PC-9 (cell line): ENCODE measurements at regions not wholly inside any gene's neighbourhood (a gene's known extent, or its start where the extent isn't known, plus 50 kb on each side); places are given as distances from the start of the nearest gene placed in this dataset.

Experiments used
- BruUV-seq: library from RNA; stranded (reverse); fragments of 400-500 nt; replicated peaks from 2 replicates; lab custom pipeline; 2021; lab: Mats Ljungman, UMichigan
- CTCF ChIA-PET: fragments of 300-600 bp; sonication (Branson Sonifier 250); formaldehyde crosslinking; loops from one replicate; lab custom pipeline; 2022; ENCODE audit warnings: antibody characterized with exemption; lab: Charles Lee
- POLR2A ChIA-PET: fragments of 300-600 bp; sonication (Branson Sonifier 250); formaldehyde crosslinking; loops from one replicate; lab custom pipeline; 2022; ENCODE audit warnings: antibody characterized with exemption; ENCODE audit not compliant: unreplicated experiment; lab: Charles Lee
- DNase-seq, 2 experiments: peaks; one replicate each; pipeline versions ENCODE4 v3.0.0 to v3.0.0-alpha.2; 2015 to 2022; ENCODE audit warnings: mixed read lengths in 1 of 2
- H2AFZ ChIP-seq: fragments of 200-600 bp; sonication (generic); 2 replicates; pipeline ENCODE4 v1.8.1; 2017; ENCODE audit warnings: antibody characterized with exemption
- H3F3A ChIP-seq: fragments of 200-600 bp; sonication (generic); 2 replicates; pipeline ENCODE4 v1.8.1; 2017; ENCODE audit warnings: antibody characterized with exemption, mild to moderate bottlenecking, low read depth; ENCODE audit not compliant: insufficient read depth
- H3K27ac ChIP-seq: fragments of 200-600 bp; sonication (generic); 2 replicates; pipeline ENCODE4 v1.6.1; 2016; ENCODE audit warnings: mixed run types
- H3K27me3 ChIP-seq: fragments of 200-600 bp; sonication (generic); 2 replicates; pipeline ENCODE4 v1.6.1; 2016; ENCODE audit warnings: low read depth, mixed run types; ENCODE audit not compliant: insufficient read depth
- H3K36me3 ChIP-seq: fragments of 200-600 bp; sonication (generic); 2 replicates; pipeline ENCODE4 v1.6.1; 2016; ENCODE audit warnings: low read depth, mixed run types
- H3K4me1 ChIP-seq: fragments of 200-600 bp; sonication (generic); replicated peaks from 2 replicates; pipeline ENCODE4 v1.6.1; 2016; ENCODE audit warnings: mixed run types; ENCODE audit not compliant: insufficient read depth
- H3K4me2 ChIP-seq: fragments of 200-600 bp; sonication (generic); 2 replicates; pipeline ENCODE4 v1.6.1; 2017; ENCODE audit warnings: mixed run types
- H3K4me3 ChIP-seq: fragments of 200-600 bp; sonication (generic); 2 replicates; pipeline ENCODE4 v1.6.1; 2016; ENCODE audit warnings: mixed run types
- H3K79me2 ChIP-seq: fragments of 200-600 bp; sonication (generic); 2 replicates; pipeline ENCODE4 v1.6.1; 2017; ENCODE audit warnings: low read depth, mixed run types
- H3K9me2 ChIP-seq: fragments of 200-600 bp; sonication (generic); 2 replicates; pipeline ENCODE4 v1.8.1; 2017; ENCODE audit warnings: mild to moderate bottlenecking; ENCODE audit not compliant: insufficient read depth
- H3K9me3 ChIP-seq: fragments of 200-600 bp; sonication (generic); 2 replicates; pipeline ENCODE4 v1.8.1; 2016; ENCODE audit warnings: low read depth; ENCODE audit not compliant: insufficient read depth
- H4K20me1 ChIP-seq: fragments of 200-600 bp; sonication (generic); 2 replicates; pipeline ENCODE4 v1.8.1; 2017; ENCODE audit not compliant: insufficient read depth
- CTCF ChIP-seq: fragments of 200-600 bp; sonication (generic); conservative IDR thresholded peaks from 2 replicates; pipeline ENCODE4 v1.6.1; 2017; ENCODE audit warnings: mixed run types, antibody characterized with exemption, mild to moderate bottlenecking, moderate library complexity
- EZH2 ChIP-seq: fragments of 200-600 bp; sonication (generic); IDR thresholded peaks from 2 replicates; pipeline ENCODE4 v1.8.0; 2017; ENCODE audit warnings: antibody characterized with exemption, low read depth
- intact Hi-C: fragments of 100-400 bp; cut with micrococcal nuclease; formaldehyde crosslinking; loops from one replicate; pipeline ENCODE4 v1.10.0; 2022; ENCODE audit not compliant: unreplicated experiment

- Histone ChIP-seq H3K79me2 (no peaks in the 10 kb centered on the region), H3K27me3 (no peaks in the 10 kb centered on the region), H3F3A (no peaks in the 10 kb centered on the region), H3K9me3 (no peaks in the 10 kb centered on the region), H3K36me3 (no peaks in the 10 kb centered on the region), H3K4me1 (peaks cover 15% of the 10 kb centered on the region), H3K9me2 (no peaks in the 10 kb centered on the region), H3K27ac (no peak overlapping the region), H3K4me2 (no peak overlapping the region), H3K4me3 (no peak overlapping the region), H4K20me1 (no peaks in the 10 kb centered on the region), H2AFZ (no peak overlapping the region)
- POLR2A ChIA-PET, result interaction anchor here (1.2 kb wide), 1 partner anchor 106 kb away, joined by 13 read pairs; the partner anchor contains the start of gene EFNB1
- TF ChIP-seq EZH2, result no peak
- no peak for TF ChIP-seq CTCF
- CTCF ChIA-PET, result no interaction called here
- DNase-seq, result no peak
- intact Hi-C loops, result loop anchor here (5.0 kb wide), 1 partner anchor 62 kb away; no protein-coding TSS in a partner anchor
- BruUV-seq, result no TSS peak
Measured at GRCh38 chrX:68934922-68935321, 106.1 kb downstream of the EFNB1 start.

GRCh38 chrX:68934421-68934820 lies 105.6 kb downstream of the EFNB1 start:
- peaks cover 20% of the 10 kb centered on the region for H3K4me1 ChIP-seq
- no peak overlapping the region for H3K4me2 ChIP-seq
- TF ChIP-seq CTCF (no peak), EZH2 (no peak)
- no peaks in the 10 kb centered on the region for H3K9me2 ChIP-seq
- no peak overlapping the region for H2AFZ ChIP-seq
- ChIA-PET POLR2A (no interaction called here), CTCF (no interaction called here)
- no peaks in the 10 kb centered on the region for H3K36me3 ChIP-seq
- intact Hi-C loops, result loop anchor here (5.0 kb wide), 1 partner anchor 63 kb away; no protein-coding TSS in a partner anchor
- H4K20me1 ChIP-seq, result no peaks in the 10 kb centered on the region
- no peak for DNase-seq
- BruUV-seq, result no TSS peak
- no peak overlapping the region for H3K27ac ChIP-seq
- H3F3A ChIP-seq, result no peaks in the 10 kb centered on the region
- no peaks in the 10 kb centered on the region for H3K79me2 ChIP-seq
- no peaks in the 10 kb centered on the region for H3K27me3 ChIP-seq
- no peaks in the 10 kb centered on the region for H3K9me3 ChIP-seq
- no peak overlapping the region for H3K4me3 ChIP-seq

- Histone ChIP-seq H2AFZ (no peak overlapping the region), H3K27ac (no peak overlapping the region), H3K9me3 (no peaks in the 10 kb centered on the region), H3K79me2 (no peaks in the 10 kb centered on the region), H3F3A (no peaks in the 10 kb centered on the region), H3K36me3 (no peaks in the 10 kb centered on the region), H3K4me3 (no peak overlapping the region), H3K4me1 (peaks cover 26% of the 10 kb centered on the region), H3K9me2 (no peaks in the 10 kb centered on the region), H3K4me2 (0 out of 2 replicates have a peak overlapping the region, but pooled peaks have one; percentile 10), H3K27me3 (no peaks in the 10 kb centered on the region), H4K20me1 (no peaks in the 10 kb centered on the region)
- no TSS peak for BruUV-seq
- DNase-seq, result peak; percentile 14 to 36
- TF ChIP-seq CTCF (no peak), EZH2 (no peak)
- POLR2A ChIA-PET, result no interaction called here
- CTCF ChIA-PET, result no interaction called here
- intact Hi-C loops, result loop anchor here (5.0 kb wide), 1 partner anchor 65 kb away; no protein-coding TSS in a partner anchor
Measured at GRCh38 chrX:68932611-68933010, 103.8 kb downstream of the EFNB1 start.
